Activated naive CD8-positive, alpha-beta T cell treated with anti-CD3 and anti-CD28 coated beads, Interleukin-2, amount 50 U/mL, for 24 hours (primary cell): ENCODE measurements at regions not wholly inside any gene's neighbourhood (a gene's known extent, or its start where the extent isn't known, plus 50 kb on each side); places are given as distances from the start of the nearest gene placed in this dataset.

Experiments used
- ATAC-seq: fragments of 150-1000 bp; cut with Tn5 transposase; one replicate; pipeline ENCODE4 v1.10.0; 2021
- DNase-seq: peaks from one replicate; pipeline ENCODE4 v3.0.0; 2021
- H3K27ac Mint-ChIP-seq: one replicate; pipeline ENCODE4 v1.8.0; 2021; ENCODE audit warnings: mild to moderate bottlenecking, mixed read lengths
- H3K27me3 Mint-ChIP-seq: one replicate; pipeline ENCODE4 v1.8.0; 2021; ENCODE audit warnings: mixed read lengths
- H3K36me3 Mint-ChIP-seq: one replicate; pipeline ENCODE4 v1.8.0; 2021; ENCODE audit warnings: low read depth, mixed read lengths
- H3K4me1 Mint-ChIP-seq: one replicate; pipeline ENCODE4 v1.8.0; 2021; ENCODE audit warnings: mixed read lengths
- H3K4me3 Mint-ChIP-seq: one replicate; pipeline ENCODE4 v1.8.0; 2021; ENCODE audit warnings: mild to moderate bottlenecking, moderate library complexity, mixed read lengths
- H3K9me3 Mint-ChIP-seq: one replicate; pipeline ENCODE4 v1.8.0; 2021; ENCODE audit warnings: mixed read lengths

DNA sequence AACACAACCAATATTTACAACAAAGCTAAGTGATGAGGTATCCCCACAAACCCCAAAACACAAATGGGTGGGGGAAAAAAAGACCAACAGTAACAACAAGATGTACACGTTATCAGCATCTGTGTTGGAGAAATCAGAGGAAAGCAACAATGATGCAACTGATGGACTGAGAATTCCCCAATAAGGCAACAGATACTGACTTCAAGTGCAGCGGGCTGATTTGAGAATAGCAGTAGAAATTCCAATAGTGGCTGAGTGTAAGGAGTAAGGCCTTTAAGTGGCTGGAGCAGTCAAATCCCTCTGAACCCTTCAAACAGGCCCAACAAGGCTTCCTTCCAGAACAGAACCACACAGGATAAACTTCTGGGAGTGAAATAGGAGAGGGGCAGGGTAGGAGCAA, 97.6 kb downstream of the TM2D1 start:
- Mint-ChIP-seq H3K27ac (no peak overlapping the region), H3K27me3 (no peaks in the 10 kb centered on the region), H3K36me3 (no peaks in the 10 kb centered on the region), H3K4me3 (no peak overlapping the region), H3K9me3 (no peaks in the 10 kb centered on the region), H3K4me1 (no peaks in the 10 kb centered on the region)
- DNase-seq (no peak), ATAC-seq (no peak)

GRCh38 chr1:61626816-61627215, 98.1 kb downstream of the TM2D1 start:
- no peaks in the 10 kb centered on the region for H3K9me3 Mint-ChIP-seq
- ATAC-seq = no peak
- H3K4me1 Mint-ChIP-seq = no peaks in the 10 kb centered on the region
- no peaks in the 10 kb centered on the region for H3K27me3 Mint-ChIP-seq
- H3K36me3 Mint-ChIP-seq = no peaks in the 10 kb centered on the region
- DNase-seq = no peak
- H3K27ac Mint-ChIP-seq = no peak overlapping the region
- no peak overlapping the region for H3K4me3 Mint-ChIP-seq

GRCh38 chr1:61623852-61624251, 101.1 kb downstream of the TM2D1 start:
- no peak for DNase-seq
- Mint-ChIP-seq H3K27ac (no peak overlapping the region), H3K9me3 (no peaks in the 10 kb centered on the region), H3K4me1 (no peaks in the 10 kb centered on the region), H3K27me3 (no peaks in the 10 kb centered on the region), H3K4me3 (no peak overlapping the region), H3K36me3 (no peaks in the 10 kb centered on the region)
- ATAC-seq = no peak

DNA sequence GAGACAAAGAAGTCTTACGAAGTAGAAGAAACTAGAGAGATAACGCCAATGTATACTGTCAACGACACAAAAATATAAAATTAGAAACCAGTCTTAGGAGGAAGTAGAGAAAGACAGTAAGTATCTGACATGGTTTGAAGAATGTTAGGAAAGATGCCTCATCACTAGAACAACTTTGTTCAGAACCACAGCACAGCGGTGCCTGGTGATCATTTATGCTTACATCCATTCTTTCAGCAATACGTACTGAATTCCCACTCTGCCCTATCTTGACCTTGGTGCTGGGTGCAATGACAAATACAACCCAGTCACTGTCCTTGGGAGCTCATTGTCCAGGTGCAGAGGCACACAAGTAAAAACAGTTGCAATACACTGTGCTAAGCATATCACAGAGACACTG, 104.4 kb downstream of the TM2D1 start:
- no peaks in the 10 kb centered on the region for H3K4me1 Mint-ChIP-seq
- ATAC-seq (no peak), DNase-seq (no peak)
- H3K36me3 Mint-ChIP-seq = no peaks in the 10 kb centered on the region
- H3K9me3 Mint-ChIP-seq = no peaks in the 10 kb centered on the region
- H3K27me3 Mint-ChIP-seq = peaks cover 2% of the 10 kb centered on the region
- no peak overlapping the region for H3K27ac Mint-ChIP-seq
- no peak overlapping the region for H3K4me3 Mint-ChIP-seq

DNA sequence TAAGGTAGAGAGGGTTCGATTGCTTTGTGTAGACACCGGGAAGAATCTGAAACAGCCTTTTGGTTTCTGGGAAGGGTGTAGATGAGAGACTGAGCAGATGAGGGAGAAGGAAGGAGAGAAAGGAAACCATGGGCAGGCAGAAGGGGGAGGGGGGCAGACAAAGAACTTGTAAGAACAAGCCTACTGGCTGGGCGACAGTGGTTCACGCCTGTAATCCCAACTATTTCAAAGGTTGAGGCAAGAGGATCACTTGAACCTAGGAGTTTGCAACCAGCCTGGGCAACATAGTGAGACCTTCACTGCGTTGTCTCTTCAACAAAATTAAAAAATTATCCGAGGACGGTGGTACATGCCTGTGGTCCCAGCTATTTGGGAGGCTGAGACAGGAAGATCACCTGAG, 106.2 kb downstream of the TM2D1 start:
- no peak for ATAC-seq

GRCh38 chr1:61618193-61618592, 106.7 kb downstream of the TM2D1 start:
- no peaks in the 10 kb centered on the region for H3K9me3 Mint-ChIP-seq
- DNase-seq (no peak), ATAC-seq (no peak)
- H3K4me3 Mint-ChIP-seq = no peak overlapping the region
- no peaks in the 10 kb centered on the region for H3K4me1 Mint-ChIP-seq
- H3K36me3 Mint-ChIP-seq = no peaks in the 10 kb centered on the region
- peaks cover 2% of the 10 kb centered on the region for H3K27me3 Mint-ChIP-seq
- H3K27ac Mint-ChIP-seq = no peak overlapping the region

More for the DNA sequence above, 106.2 kb downstream of the TM2D1 start:
- Mint-ChIP-seq H3K4me1 (no peaks in the 10 kb centered on the region), H3K36me3 (no peaks in the 10 kb centered on the region), H3K27me3 (peaks cover 2% of the 10 kb centered on the region), H3K27ac (no peak overlapping the region), H3K9me3 (no peaks in the 10 kb centered on the region), H3K4me3 (no peak overlapping the region)
- DNase-seq = no peak

DNA sequence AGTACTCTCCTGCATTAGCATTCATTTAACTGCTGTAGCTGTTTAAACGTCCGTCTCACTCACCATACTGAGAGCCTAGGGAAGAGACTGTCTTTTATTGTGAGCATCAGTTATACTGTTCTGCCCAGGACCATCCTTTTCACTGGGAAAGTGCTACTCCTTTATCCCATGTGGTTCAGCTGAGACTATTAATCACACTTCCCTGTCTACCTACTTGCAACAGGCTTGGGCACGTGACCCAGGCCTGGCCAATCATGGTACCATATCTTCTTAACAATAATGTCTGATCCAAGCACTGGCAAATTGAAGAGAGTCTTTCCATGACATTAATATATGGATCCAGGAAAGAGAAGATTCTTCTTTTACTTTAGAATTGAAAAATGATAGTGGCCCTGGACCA, 108.1 kb downstream of the TM2D1 start:
- Mint-ChIP-seq H3K27me3 (peaks cover 2% of the 10 kb centered on the region), H3K27ac (no peak overlapping the region), H3K9me3 (no peaks in the 10 kb centered on the region), H3K36me3 (no peaks in the 10 kb centered on the region), H3K4me1 (no peaks in the 10 kb centered on the region), H3K4me3 (no peak overlapping the region)
- DNase-seq (no peak), ATAC-seq (no peak)

DNA sequence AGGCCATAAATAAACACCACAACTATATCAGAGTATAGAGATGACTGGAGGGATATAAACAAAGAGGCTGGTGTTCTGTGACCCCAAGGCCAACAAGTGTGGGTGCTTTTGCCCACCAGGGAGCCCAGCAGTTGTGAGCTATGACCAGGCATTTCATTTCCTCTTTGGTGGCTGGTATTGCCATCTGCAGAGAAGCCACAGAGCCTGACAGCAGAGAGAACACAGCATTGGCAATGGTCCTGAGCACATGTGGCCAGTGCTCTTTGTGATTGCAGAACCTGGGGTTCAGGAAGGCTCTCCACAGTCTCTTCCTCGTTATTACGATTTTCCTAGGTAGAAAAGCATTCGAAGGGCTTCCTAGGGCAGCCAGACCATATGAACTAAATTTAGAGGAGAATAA, 112.3 kb downstream of the TM2D1 start:
- H3K27me3 Mint-ChIP-seq = no peaks in the 10 kb centered on the region
- H3K4me1 Mint-ChIP-seq = no peaks in the 10 kb centered on the region

GRCh38 chr1:61609040-61609439, 115.9 kb downstream of the TM2D1 start:
- H3K27me3 Mint-ChIP-seq = peaks cover 3% of the 10 kb centered on the region
- ATAC-seq = no peak
- H3K9me3 Mint-ChIP-seq = no peaks in the 10 kb centered on the region
- no peak overlapping the region for H3K27ac Mint-ChIP-seq
- H3K36me3 Mint-ChIP-seq = no peaks in the 10 kb centered on the region
- no peak overlapping the region for H3K4me3 Mint-ChIP-seq
- H3K4me1 Mint-ChIP-seq = no peaks in the 10 kb centered on the region
- DNase-seq = no peak

More for the DNA sequence above, 112.3 kb downstream of the TM2D1 start:
- no peaks in the 10 kb centered on the region for H3K36me3 Mint-ChIP-seq
- no peak overlapping the region for H3K27ac Mint-ChIP-seq
- H3K9me3 Mint-ChIP-seq = no peaks in the 10 kb centered on the region
- DNase-seq (no peak), ATAC-seq (no peak)
- H3K4me3 Mint-ChIP-seq = no peak overlapping the region

GRCh38 chr1:61607448-61607847, 117.5 kb downstream of the TM2D1 start:
- no peaks in the 10 kb centered on the region for H3K36me3 Mint-ChIP-seq
- no peak overlapping the region for H3K27ac Mint-ChIP-seq
- H3K4me3 Mint-ChIP-seq = no peak overlapping the region
- H3K27me3 Mint-ChIP-seq = peaks cover 3% of the 10 kb centered on the region
- no peaks in the 10 kb centered on the region for H3K9me3 Mint-ChIP-seq
- no peaks in the 10 kb centered on the region for H3K4me1 Mint-ChIP-seq
- ATAC-seq (no peak), DNase-seq (no peak)

DNA sequence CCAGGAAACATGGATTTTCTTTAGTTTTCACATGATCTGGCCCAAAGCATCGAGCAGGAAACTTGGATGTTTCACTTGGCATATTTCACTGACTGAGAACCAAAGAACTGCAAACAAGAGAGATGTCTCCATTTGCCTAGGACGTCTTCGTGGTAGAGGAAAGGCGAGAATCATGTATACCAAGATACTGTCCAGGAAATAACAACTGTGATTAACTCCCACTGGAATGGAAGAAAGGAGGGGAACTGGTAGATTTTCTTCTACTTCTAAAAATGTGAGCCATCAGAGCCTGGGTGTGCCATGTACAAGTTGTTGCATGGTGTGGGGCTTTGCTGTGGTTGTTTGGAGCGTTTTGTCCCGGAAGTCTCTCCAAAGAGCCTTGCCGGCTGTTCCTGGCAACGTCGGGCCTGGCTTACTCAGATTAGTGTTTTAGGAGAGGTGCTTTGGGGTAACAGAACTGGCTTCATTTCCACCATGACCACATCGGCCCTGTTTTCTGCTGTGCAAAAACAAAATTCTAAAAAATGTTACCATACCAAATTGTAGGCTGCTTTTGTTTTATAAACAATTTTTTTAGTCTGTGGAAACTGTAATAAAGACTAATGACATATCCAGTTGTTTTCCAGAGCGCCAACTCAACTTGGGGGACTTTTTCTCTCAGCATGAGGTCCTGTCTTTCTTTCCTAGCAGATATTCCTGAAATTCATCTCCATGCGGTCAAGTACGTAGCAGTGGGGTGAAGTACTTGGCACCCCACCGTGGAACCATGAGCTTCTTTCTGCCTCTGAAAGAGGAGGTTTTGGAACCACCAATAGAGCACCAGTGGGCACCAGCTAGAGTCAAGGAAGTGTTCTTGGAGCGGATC, 118.3 kb downstream of the TM2D1 start:
- Mint-ChIP-seq H3K9me3 (no peaks in the 10 kb centered on the region), H3K27ac (no peak overlapping the region), H3K4me3 (no peak overlapping the region), H3K36me3 (no peaks in the 10 kb centered on the region), H3K27me3 (peaks cover 3% of the 10 kb centered on the region), H3K4me1 (no peaks in the 10 kb centered on the region)
- DNase-seq (no peak), ATAC-seq (no peak)

- Mint-ChIP-seq H3K9me3 (no peaks in the 10 kb centered on the region), H3K27ac (no peak overlapping the region), H3K4me1 (no peaks in the 10 kb centered on the region), H3K27me3 (peaks cover 3% of the 10 kb centered on the region), H3K4me3 (no peak overlapping the region), H3K36me3 (no peaks in the 10 kb centered on the region)
- no peak for ATAC-seq
- no peak for DNase-seq
Observed at GRCh38 chr1:61605607-61606321, 119.2 kb downstream of the TM2D1 start.

DNA sequence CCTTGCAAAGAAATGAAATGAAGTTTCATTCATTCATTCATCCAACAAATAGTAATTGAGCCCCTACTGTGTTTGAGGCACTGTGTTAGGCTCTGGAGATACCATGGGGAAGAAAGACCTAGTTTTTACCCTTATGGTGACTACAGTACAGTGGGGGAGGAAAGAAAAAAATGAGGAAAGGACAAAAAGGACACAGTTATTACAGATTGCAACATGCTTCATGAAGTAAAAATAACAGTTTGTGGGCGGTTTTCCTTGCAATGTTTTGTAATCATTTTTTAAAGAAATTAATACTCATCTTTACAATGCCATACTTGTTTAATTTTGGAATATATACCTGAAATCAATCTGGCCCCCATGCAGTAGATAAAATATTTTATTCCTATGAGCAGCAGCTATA, 120.3 kb downstream of the TM2D1 start:
- ATAC-seq (no peak), DNase-seq (no peak)
- Mint-ChIP-seq H3K9me3 (no peaks in the 10 kb centered on the region), H3K27ac (no peak overlapping the region), H3K4me1 (no peaks in the 10 kb centered on the region), H3K27me3 (peaks cover 3% of the 10 kb centered on the region), H3K36me3 (no peaks in the 10 kb centered on the region), H3K4me3 (no peak overlapping the region)

GRCh38 chr1:61604261-61604660, 120.7 kb downstream of the TM2D1 start:
- no peak for ATAC-seq
- H3K4me1 Mint-ChIP-seq = no peaks in the 10 kb centered on the region
- peaks cover 3% of the 10 kb centered on the region for H3K27me3 Mint-ChIP-seq
- H3K36me3 Mint-ChIP-seq = no peaks in the 10 kb centered on the region
- no peaks in the 10 kb centered on the region for H3K9me3 Mint-ChIP-seq
- H3K4me3 Mint-ChIP-seq = no peak overlapping the region
- H3K27ac Mint-ChIP-seq = no peak overlapping the region
- no peak for DNase-seq

- Mint-ChIP-seq H3K4me1 (no peaks in the 10 kb centered on the region), H3K27ac (no peak overlapping the region)
Observed at GRCh38 chr1:61602663-61603062, 122.3 kb downstream of the TM2D1 start.

More at GRCh38 chr1:61602663-61603062, 122.3 kb downstream of the TM2D1 start:
- no peak for ATAC-seq
- no peaks in the 10 kb centered on the region for H3K36me3 Mint-ChIP-seq
- no peak overlapping the region for H3K4me3 Mint-ChIP-seq
- H3K27me3 Mint-ChIP-seq = peaks cover 3% of the 10 kb centered on the region
- no peak for DNase-seq
- H3K9me3 Mint-ChIP-seq = no peaks in the 10 kb centered on the region
